DMS53 treated with DMSO at 0.1 percent for 48 hours (cell line): ENCODE measurements at regions not wholly inside any gene's neighbourhood (a gene's known extent, or its start where the extent isn't known, plus 50 kb on each side); places are given as distances from the start of the nearest gene placed in this dataset.
"Not testable (repeated sequence)": the region's sequence is repeated elsewhere in the genome, so short reads cannot be mapped to it uniquely, and the experiment has no call there.

Experiments
- DNase-seq: peaks from one replicate; lab custom pipeline; 2025; ENCODE audit not compliant: unreplicated experiment; lab: John Stamatoyannopoulos, UW

GRCh38 chrX:67213686-67214085 is 330.1 kb upstream of the AR start:
- DNase-seq, result not testable (repeated sequence)

- DNase-seq, result no peak
These were observed 335.9 kb upstream of the AR start for GRCh38 chrX:67207912-67208311.

- no peak for DNase-seq
These were observed 384.4 kb upstream of the AR start for GRCh38 chrX:67159437-67159836.

GRCh38 chrX:67114635-67115034 is 429.2 kb upstream of the AR start:
- DNase-seq, result no peak

GRCh38 chrX:67105758-67106116 is 438.1 kb upstream of the AR start:
- no peak for DNase-seq

- DNase-seq, result no peak
These were observed 438.7 kb upstream of the AR start for GRCh38 chrX:67104982-67105757.

GRCh38 chrX:67100031-67100884 is 443.6 kb upstream of the AR start:
- no peak for DNase-seq

GRCh38 chrX:67094061-67094460 is 449.8 kb upstream of the AR start:
- no peak for DNase-seq

GRCh38 chrX:67050760-67051159 is 411.9 kb upstream of the EDA2R start:
- DNase-seq, result no peak

GRCh38 chrX:67044866-67045265 is 406.0 kb upstream of the EDA2R start:
- DNase-seq, result no peak

GRCh38 chrX:67044029-67044653 is 405.3 kb upstream of the EDA2R start:
- DNase-seq, result no peak

GRCh38 chrX:67004451-67004850 is 365.6 kb upstream of the EDA2R start:
- DNase-seq, result no peak

GRCh38 chrX:66994729-66995128 is 355.9 kb upstream of the EDA2R start:
- no peak for DNase-seq

- not testable (repeated sequence) for DNase-seq
These were observed 353.2 kb upstream of the EDA2R start for GRCh38 chrX:66992077-66992476.

- no peak for DNase-seq
These were observed 349.5 kb upstream of the EDA2R start for GRCh38 chrX:66988331-66988730.

- DNase-seq, result no peak
These were observed 322.8 kb upstream of the EDA2R start for GRCh38 chrX:66961665-66962064.

- DNase-seq, result no peak
These were observed 292.8 kb upstream of the EDA2R start for GRCh38 chrX:66931713-66932112.

GRCh38 chrX:66930516-66930915 is 291.6 kb upstream of the EDA2R start:
- not testable (repeated sequence) for DNase-seq

GRCh38 chrX:66920296-66920695 is 281.4 kb upstream of the EDA2R start:
- DNase-seq, result no peak

GRCh38 chrX:66919280-66919832 is 280.5 kb upstream of the EDA2R start:
- DNase-seq, result no peak

- no peak for DNase-seq
These were observed 279.6 kb upstream of the EDA2R start for GRCh38 chrX:66918511-66918910.

- no peak for DNase-seq
These were observed 277.0 kb upstream of the EDA2R start for GRCh38 chrX:66915893-66916292.
